Right forelimb (tissue), 1 donor: ENCODE measurements at regions not wholly inside any gene's neighbourhood (a gene's known extent, or its start where the extent isn't known, plus 50 kb on each side); places are given as distances from the start of the nearest gene placed in this dataset.
"Not testable (repeated sequence)": the region's sequence is repeated elsewhere in the genome, so short reads cannot be mapped to it uniquely, and the experiment has no call there.

ENCODE experiments used
- DNase-seq: peaks from one replicate; pipeline ENCODE4 v3.0.0-alpha.2; 2018

DNA sequence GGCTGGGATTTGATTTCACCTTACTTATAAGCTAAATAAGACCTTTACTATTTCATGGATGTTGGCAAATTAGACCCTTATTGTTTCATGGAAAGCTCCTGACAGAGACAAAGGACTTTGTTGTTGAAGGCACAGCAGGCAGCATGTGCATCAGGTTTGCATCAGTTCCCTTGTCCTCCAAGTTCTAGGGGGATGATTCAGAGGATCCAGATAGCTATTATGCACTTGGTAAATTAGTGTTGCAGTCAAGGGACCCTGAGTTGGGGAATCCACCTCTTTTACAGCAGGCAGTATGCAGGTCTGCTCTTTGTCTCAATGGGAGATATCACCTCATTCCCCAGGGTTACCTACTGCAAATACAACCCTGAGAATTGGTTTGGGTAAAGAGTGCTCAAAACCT is 131.4 kb upstream of the IGSF10 start:
- no peak for DNase-seq

DNA sequence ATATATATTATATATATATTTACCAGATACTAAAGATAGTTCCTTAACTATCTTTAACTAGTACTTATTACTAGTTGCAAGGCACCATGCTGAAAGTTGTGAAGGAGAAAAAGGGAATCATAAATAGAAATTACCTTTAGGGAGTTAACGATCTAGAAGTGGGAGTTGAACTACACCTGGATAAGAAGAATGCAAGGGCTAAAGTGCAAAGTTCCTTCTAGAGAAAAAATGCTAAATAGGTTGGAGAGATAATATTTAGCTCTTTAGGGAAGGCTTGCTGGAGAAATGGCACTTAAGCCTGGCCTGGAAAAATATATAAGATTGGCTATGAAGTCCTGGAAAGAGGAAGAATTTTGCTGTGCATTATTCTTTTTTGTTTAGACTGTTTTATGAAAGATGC is 130.6 kb upstream of the IGSF10 start:
- no peak for DNase-seq

DNA sequence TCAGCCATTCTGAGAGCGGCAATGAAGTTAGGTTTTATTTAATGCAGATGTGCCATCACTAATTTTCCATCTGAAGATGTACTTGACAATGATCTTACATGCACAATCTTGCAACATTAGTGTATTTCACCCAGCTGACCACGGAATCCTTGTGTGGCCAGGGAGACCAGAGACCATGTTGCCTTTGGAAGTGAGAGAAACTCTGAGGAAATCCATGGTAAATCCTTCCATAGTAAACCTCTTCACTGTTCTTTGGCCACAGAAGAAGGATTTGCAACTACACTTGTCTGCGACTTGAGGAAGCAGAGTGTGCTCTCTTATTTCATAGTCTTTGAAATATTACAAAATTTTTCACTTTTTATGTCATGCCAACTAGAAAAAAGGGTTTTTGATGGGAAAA is 128.4 kb upstream of the IGSF10 start:
- no peak for DNase-seq

DNA sequence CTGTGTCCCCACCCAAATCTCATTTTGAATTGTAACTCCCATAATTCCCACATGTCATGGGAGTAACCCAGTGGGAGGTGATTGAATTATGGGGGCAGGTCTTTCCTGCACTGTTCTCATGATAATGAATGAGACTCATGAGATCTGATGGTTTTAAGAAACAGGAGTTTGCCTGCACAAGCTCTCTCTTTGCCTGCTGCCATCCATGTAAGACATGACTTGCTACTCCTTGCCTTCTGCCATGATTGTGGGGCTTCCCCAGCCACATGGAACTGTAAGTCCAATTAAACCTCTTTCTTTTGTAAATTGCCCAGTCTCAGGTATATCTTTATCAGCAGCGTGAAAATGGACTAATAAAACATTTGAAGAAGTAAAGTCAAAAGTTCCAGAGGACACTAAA is 126.8 kb upstream of the IGSF10 start:
- not testable (repeated sequence) for DNase-seq

DNA sequence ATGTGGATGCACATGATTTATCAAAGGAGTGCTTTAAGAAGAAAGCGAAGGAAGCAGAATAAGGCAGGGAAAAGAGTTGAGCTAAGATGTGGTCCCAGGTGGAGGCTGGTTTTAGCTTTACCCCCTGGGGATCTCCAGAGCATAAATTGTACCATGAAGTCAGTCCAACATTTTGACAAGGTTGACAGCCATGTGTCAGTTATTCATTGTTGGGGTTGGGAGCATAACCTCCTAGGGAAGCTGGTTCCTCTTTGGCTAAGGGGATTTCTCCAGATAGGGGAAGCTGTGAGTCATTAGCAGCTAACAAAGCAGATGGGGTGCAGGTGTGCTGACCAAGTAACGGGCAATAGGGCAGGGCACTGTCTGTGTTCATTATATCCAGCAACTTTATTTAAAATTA is 123.7 kb upstream of the IGSF10 start:
- DNase-seq, result no peak

DNA sequence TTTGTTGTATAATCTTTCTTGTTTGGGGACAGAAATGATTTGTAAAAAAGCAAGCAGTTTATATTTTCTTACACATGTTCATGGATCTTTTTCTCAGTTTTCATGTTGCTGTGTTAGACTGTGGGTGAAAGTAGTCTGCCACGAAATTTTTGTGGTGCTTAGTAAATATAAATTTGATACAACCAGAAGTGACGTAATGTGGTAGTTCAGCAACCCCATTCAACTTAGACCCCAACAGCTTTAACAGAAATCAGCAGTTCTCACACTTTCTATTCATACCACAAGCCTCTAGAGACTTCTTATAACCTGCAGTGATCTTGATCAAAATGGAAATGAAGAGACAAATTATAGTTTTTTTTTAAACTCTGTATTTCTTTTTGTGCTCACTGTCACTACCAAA is 120.2 kb upstream of the IGSF10 start:
- no peak for DNase-seq

DNA sequence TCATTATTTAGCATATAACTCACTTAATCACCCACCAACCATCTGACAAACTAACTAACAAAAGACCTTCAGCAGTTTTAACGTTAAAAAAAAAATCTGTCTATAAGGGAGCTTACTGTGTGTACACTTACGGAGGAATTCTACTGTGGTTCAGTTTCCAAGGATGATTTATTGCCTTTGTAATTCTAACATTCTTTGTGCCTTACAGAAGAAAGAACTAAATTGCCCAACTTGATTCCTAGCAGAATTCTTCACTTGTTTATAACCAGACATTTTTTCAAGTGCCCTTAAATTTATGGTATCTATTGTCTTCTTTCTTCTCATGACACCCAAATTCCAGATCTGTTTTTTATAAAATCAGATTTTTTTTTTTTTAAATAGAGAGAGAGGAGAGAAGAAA is 119.7 kb upstream of the IGSF10 start:
- no peak for DNase-seq

DNA sequence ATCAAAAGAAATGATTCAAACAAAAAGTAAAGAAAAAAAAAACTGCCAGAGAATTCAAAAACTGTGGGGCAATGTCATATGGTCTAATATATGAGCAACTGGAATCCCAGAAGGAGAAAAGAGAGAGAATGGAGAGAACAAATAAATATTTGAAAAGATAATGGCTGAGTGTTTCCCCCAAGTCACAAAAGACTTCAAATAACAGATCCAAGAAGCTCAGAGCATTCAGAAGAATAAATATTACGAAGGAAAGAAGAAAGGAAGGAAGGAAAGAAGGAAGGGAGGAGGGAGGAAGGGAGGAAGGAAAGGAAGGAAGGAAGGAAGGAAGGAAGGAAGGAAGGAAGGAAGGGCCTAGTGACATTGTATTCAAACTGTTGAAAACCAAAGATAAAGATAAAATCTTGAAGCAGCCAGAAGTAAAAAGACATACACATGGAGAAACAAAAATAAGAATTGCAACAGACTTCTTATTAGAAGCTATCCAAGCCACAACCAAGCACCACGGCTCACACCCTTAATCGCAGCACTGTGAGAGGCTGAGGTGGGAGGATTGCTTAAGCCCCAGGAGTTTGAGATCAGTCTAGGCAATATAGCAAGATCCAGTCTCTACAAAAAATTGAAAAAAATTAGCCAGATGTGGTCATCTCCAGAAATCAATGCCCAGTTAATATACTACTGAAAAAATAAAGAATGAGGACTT is 118.9 kb upstream of the IGSF10 start:
- no peak for DNase-seq

DNA sequence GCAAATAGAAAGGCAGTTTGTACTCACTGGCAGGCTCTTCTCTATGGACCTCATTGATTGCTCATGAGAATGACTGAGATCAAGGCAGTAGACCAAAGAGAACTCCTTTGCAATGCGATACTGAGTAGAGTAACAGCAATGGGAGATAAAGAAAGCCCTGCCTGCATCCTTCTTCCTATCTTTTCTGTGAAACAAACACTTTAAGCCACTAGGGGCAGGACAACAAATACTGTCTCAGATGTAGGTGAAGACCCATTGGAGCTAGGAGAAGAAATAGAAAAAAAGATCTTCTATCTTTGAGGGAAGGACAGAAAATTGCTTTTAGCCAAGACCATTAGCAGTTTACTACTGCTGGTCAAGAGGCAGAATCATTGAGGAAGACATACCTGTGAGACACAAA is 117.6 kb upstream of the IGSF10 start:
- no peak for DNase-seq

DNA sequence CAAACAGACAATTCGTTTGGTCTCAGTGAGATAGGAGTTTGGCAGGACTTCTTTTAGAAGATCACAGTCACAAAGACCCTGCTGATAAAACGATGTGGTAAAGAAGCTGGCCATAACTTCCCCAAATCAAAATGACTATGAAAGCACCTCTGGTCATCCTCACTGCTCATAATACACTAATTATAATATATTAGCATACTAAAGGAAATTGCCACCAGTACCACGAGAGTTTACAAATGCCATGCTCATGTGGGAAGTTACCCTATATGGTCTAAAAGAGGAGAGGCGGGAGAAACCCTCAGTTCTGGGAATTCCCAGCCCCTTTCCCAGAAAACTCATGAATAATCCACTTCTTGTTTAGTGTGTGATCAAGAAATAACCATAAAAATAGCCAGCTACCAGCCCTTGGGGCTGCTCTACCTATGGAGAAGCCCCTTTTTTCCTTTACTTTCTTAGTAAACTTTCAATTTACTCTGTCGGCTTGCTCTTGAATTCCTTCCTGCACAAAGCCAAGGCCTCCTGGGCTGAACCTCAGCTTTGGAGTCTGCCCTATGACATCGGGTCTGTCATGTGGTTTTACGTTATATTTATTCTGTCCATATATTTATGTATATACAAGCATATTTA is 115.8 kb upstream of the IGSF10 start:
- no peak for DNase-seq

DNA sequence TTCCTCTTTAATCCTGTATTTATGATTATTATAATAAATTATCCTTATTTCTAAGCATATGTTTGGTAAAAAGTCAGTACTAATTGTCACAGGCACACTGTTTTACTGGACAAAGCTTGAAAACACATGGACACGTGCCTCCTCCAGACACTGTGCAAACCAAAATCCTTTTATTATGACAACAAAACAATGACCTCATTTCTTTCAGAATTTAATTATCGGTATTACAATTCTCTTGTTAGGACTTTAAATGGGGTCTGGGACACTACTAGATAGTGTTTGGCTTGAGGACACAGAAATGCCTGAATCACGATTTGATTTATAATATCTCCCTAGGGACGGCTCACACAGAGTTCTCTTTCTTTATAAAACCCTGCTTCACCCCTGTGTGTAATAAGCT is 107.3 kb upstream of the IGSF10 start:
- no peak for DNase-seq

DNA sequence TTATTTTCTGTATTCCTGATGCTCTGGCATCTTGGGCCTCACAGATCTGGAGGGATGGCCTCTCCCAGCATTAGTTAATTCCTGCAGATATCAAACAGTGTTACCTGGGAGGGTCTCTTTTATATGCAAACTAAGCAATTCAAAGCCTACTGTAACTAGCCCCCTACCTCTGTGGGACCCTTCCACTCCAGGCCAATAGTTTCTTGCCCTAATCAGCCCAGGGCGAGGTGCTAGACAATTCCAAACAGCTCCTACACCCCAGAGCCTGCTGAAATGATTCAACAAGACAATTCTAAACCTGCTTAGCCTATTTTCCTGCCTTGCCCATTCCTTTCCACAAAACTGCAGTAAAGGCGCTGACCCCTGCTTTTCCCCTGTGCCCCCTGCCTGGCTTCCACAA is 106.6 kb upstream of the IGSF10 start:
- DNase-seq, result no peak

DNA sequence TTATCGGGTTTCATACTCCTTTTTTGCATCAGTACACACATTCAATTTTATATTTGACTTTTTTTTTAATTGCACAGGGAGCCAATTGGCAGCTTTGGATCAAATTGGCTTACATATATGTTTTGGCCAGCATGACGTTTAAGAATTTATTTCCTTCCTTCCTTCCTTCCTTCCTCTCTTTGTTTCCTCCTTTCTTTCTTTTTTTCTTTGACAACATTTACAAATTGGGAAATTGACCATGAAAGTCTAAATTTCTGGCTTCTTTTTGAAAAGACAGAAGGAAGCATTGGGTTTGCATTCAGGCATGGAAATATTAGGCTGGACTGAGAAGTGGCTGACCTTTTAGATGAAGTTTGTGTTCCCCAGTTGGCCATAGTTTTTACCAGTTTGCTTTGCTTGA is 103.4 kb upstream of the IGSF10 start:
- no peak for DNase-seq

DNA sequence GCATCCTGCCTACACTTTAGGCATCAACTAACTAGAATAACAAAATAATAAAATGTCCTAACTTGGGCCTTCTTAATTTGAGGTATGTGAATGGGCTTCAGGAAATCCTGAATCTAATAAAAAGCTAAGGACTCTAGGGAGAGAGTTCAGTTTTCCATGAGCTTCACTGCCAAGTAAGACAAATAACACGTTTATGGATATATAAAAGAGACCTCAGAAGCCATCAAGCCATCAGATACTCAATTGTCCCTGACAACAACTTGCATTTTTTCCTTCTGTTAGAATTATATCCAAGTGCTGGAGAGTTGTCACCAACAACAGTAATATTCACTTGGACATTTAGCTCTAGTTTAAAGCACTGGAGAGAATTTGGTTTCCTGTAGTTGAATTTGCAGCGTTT is 102.4 kb upstream of the IGSF10 start:
- DNase-seq, result no peak

DNA sequence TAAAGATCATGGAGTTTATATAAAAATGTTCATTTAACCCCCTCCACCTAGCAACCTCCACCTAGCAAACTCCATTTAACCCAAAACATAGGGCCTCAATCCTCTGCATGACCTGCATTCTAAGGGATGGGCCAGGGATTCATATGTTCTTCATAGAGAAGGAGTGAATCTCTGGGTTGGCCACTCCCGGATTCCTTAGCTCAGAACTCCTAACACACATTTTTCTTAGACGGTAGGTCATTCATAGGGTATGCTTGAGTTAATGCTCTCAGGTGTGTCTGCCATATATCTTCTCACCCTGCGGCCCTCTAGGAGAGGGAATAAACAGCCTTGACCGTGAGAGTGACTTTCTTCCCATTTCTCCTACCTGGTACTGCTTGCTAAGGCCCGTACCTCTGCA is 102.0 kb upstream of the IGSF10 start:
- no peak for DNase-seq

DNA sequence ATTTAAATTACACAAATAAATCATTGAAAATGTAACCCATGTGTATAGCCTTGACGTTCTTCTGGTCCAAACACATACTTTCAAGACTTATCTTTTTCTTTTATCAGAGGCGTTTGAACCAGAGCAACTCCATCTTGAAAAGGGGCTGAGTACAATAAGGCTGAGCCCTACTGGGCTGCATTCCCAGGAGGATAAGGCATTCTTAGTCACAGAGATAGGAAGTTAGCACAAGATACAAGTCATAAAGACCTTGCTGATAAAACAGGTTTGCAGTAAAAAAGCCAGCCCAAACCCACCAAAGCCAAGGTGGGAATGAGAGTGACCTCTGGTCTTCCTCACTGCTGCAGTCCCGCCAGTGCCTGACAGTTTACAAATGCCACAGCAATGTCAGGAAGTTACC is 101.0 kb upstream of the IGSF10 start:
- no peak for DNase-seq

DNA sequence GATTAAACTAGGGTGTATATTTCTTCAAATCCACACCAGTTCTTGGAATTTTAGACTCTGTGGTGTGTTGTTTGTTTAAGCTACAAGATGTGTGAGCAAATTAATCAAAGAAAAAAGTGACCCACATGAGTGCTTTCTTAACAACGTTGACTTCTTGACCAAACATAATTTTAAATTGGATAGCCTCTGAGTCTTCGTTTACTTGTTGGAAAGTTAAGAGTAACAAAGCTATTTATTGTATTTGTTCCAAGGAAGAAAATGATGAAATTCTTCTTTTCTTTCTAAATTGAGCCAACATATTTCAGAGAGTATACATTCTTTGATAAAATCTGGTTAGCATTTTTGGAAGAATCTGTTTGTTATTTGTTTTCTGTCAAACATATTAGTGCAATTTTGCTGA is 99.9 kb upstream of the IGSF10 start:
- no peak for DNase-seq

DNA sequence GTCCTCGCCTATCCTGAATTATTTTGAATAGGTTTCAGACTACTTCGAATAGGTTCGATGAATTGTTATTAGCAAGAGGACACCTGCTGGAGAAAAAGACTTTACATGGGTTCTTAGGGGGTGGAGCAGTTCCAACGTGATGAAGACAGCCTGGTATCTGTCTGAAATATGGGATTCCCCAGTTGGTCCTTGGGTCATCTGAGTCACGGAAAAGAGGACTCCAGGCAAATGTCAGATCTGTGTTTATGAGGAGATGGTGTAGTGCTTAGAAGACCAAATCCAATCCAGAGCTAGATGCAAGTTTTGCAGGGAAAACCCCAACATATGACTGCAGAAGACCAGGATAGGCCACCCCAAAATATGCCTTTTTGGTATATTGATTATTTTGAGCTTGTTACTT is 98.9 kb upstream of the IGSF10 start:
- DNase-seq, result no peak

DNA sequence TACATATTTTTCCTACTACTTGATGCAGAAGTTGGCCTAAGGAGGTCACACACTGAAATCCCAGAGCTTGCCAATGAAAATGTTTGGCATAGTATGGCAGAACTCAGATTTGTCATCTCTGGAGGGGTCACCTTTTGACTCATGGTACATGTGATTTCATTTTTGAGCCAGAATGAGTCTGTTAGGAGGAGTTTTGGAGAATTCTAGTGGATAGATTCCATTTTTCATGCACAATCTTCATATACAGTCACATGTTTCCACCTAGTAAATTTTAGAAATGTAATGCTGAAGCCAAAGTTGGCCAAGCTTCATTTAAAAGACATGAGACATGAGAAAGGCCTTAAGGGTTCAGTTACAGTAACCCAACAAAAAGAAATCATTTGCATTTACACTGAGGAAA is 97.8 kb upstream of the IGSF10 start:
- DNase-seq, result no peak

DNA sequence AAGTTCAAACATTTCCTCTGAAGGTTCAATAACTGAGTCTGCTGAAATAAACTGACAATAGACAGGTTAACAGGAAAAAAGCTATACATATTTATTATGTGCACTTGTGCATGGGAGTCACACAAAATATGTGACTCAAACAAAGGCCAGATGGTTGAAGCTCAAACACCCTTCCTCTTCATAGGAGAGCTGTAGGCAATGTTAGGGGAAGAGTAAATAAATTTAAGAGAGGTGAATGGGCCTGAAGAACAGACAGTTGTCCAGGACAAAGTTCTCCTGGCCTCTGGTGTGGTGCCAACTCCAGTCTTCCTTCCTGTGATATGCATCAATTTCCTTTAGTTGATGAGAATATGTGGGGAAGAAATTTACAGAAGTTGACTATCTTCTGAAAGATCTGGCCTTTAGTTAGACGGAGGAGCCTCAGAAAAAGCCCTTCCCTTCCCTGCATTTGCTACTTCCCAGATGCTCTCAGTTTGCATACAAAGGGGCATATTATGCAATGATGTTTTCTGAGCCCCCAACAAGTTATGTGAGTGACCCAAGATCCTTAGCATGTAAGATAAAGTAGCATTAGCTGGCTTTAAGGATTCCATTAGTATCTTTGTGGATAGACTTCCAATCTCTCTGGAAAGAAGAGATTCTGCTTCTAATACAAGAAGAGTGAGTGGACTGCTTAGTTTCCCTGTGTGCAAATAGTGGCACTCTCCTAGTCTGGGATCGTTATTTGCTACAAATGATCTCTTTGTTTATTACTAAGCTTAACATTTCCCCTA is 96.4 kb upstream of the IGSF10 start:
- no peak for DNase-seq

DNA sequence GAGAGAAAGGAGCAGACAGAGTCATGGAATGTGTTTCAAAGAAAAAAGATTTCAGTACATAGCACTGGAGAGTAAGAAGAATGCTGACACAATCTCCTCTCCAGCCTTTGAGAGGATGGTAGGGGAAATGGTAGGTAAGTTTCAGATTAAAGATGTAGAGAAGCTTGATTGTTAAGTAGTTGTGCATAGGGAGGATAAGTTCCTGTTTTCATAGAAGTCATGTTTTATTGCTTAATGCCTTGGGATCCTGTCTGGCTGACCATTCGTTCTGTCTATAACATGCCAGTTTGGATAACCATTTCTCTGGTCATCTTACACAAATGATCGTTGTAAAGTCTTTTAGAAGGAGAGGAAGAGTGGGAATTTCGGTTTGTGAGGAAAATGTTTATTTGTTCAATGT is 95.7 kb upstream of the IGSF10 start:
- DNase-seq, result no peak

DNA sequence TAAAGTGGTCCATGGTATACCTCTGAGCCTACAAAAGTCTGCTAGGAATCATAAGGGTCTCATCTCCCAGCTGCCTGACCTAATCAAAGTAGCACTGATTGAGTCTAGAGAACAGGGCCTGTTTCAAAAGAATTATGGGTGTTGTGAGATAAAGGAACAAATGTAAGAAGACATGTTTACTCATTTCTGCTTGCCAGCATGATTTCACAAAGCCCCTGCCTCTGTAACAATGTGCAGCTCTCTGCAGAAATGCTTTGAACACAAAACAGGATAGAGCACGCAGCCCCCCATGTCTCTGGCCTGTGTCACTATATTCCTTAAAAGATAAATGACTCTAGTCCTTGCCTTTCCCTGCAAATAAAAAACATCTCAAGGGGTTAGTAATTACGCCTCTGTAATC is 94.7 kb upstream of the IGSF10 start:
- DNase-seq, result no peak

DNA sequence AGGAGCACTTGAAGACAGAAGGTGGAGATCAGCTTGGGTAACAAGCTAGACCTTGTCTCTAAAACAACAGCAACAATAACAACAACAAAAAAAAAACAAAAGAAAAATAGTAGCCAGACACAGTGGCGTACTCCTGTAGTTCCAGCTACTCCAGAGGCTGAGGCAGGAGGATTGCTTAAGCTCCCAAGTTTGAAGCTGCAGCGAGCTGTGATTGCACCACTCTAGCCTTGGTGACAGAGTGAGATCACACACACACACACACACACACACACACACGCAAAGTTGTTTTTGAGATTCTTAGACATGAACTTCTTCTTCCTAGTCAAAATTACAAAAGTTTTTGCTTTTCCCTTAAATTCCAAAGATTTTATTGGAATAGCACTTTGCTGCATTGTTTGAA is 93.0 kb upstream of the IGSF10 start:
- no peak for DNase-seq

DNA sequence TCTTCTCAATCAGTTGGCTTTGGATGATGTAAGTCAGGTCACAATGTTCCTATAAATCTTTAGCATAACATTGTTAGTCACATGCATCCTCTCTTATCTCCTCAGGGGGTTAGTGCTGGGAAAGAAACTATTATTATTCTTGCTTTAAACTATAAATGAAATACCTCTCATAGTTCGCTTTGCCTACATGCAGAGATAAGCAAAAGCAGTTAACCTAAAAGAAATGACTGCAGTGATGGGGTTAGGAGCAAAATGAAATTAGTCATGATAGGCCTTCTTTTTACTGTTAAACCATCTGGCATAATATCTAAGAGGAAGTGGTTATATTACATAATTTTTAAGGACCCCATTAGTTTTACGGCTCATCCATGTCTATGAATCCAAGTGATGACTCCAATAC is 91.7 kb upstream of the IGSF10 start:
- DNase-seq, result no peak

DNA sequence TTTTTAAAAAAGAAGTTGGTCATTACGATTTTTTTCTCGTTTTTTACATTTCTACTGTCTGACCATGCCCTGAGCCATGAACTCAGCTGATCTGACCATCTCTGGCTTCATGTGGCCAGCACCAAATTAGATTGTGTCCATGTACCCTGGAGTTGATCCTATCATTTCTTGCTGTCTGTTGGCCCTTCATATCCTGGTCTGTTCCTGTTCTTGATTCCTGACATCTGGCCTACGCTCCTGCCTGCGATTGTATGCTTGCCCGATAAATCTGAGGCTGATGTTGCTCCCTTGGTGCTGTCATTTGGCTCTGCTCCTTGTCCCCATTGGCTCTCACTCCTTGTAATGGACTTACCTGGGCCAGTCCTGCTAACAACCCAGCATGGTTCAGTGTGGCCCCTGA is 89.8 kb upstream of the IGSF10 start:
- DNase-seq, result no peak
